HepG2 (cell line): ENCODE measurements at regions not wholly inside any gene's neighbourhood (a gene's known extent, or its start where the extent isn't known, plus 50 kb on each side); places are given as distances from the start of the nearest gene placed in this dataset.

ENCODE experiments used
- ATAC-seq: fragments of 200-7000 bp; cut with Tn5 transposase; 3 replicates; pipeline ENCODE4 v1.9.1; 2020; ENCODE audit warnings: mild to moderate bottlenecking, moderate library complexity
- BruUV-seq: library from RNA; stranded (reverse); fragments of 400-500 nt; replicated peaks from 2 replicates; lab custom pipeline; 2021; lab: Mats Ljungman, UMichigan
- CTCF ChIA-PET: fragments of 300-600 bp; formaldehyde crosslinking; extraction: SDS; loops from one replicate; lab custom pipeline; 2021; ENCODE audit warnings: low total read pairs, inconsistent platforms, low intra/inter-chr PET ratio; lab: Yijun Ruan, JAX
- POLR2A ChIA-PET: fragments of 350-600 bp; sonication (Branson Sonifier 250); formaldehyde crosslinking; loops from one replicate; lab custom pipeline; 2020; ENCODE audit warnings: antibody characterized with exemption, inconsistent platforms; lab: Yijun Ruan, JAX
- DNase-seq: peaks from one replicate; pipeline ENCODE4 v3.0.0-alpha.2; 2015; ENCODE audit warnings: low spot score
- FAIRE-seq: peaks from 3 replicates; lab custom pipeline; 2011; peaks lifted over from hg19 to GRCh38; lab: Jason Lieb, UNC
- H2AFZ ChIP-seq: one replicate; pipeline ENCODE4 v1.6.1; 2011; ENCODE audit warnings: low read length, inconsistent platforms
- H3K27ac ChIP-seq: fragments of 300-600 bp; 3 replicates; pipeline ENCODE4 v1.8.0; 2011; ENCODE audit warnings: mixed run types, mild to moderate bottlenecking, mixed read lengths, low read length, inconsistent platforms; ENCODE audit not compliant: insufficient read depth; ENCODE audit errors: extremely low read length
- H3K27me3 ChIP-seq, 2 experiments: fragments of 200-600 bp in 1 of 2; 2 replicates in 1 of 2; 3 replicates in 1 of 2; pipeline versions ENCODE4 v1.6.0 to v1.8.0; 2011; ENCODE audit warnings: low read length in 2 of 2, mild to moderate bottlenecking in 2 of 2, moderate library complexity in 2 of 2, inconsistent platforms in 1 of 2; ENCODE audit not compliant: insufficient read depth in 2 of 2, control insufficient read depth in 1 of 2
- H3K36me3 ChIP-seq, 2 experiments: fragments of 200-600 bp in 1 of 2; replicated peaks in 1 of 2; 2 replicates in 1 of 2; 3 replicates in 1 of 2; pipeline versions ENCODE4 v1.5.1 to v1.8.0; 2011; ENCODE audit warnings: low read length in 2 of 2, inconsistent platforms in 1 of 2; ENCODE audit not compliant: insufficient read depth in 2 of 2, control insufficient read depth in 1 of 2
- H3K4me1 ChIP-seq: 2 replicates; pipeline ENCODE4 v1.5.1; 2012; ENCODE audit warnings: low read length, inconsistent platforms; ENCODE audit not compliant: insufficient read depth
- H3K4me2 ChIP-seq: 2 replicates; pipeline ENCODE4 v1.6.0; 2011; ENCODE audit warnings: low read depth, low read length, inconsistent platforms
- H3K4me3 ChIP-seq, 3 experiments: fragments of 200-600 bp in 1 of 3; sonication (generic), shearing (Covaris generic) in 1 of 3; replicated peaks in 1 of 3; 2 replicates each; pipeline ENCODE4 v1.5.1; 2011 to 2016; ENCODE audit warnings: low read length in 3 of 3, inconsistent platforms in 2 of 3, low read depth in 2 of 3, mild to moderate bottlenecking in 2 of 3, control low read depth in 1 of 3, mixed read lengths in 1 of 3; ENCODE audit not compliant: insufficient read depth in 1 of 3
- H3K79me2 ChIP-seq: one replicate; pipeline ENCODE4 v1.6.1; 2011; ENCODE audit warnings: low read length, inconsistent platforms; ENCODE audit not compliant: insufficient read depth
- H3K9ac ChIP-seq: 2 replicates; pipeline ENCODE4 v1.6.0; 2011; ENCODE audit warnings: mild to moderate bottlenecking, low read depth, low read length, inconsistent platforms; ENCODE audit not compliant: insufficient read depth
- H3K9me3 ChIP-seq: 2 replicates; pipeline ENCODE4 v1.5.1; 2012; ENCODE audit warnings: mild to moderate bottlenecking, low read length
- H4K20me1 ChIP-seq: 2 replicates; pipeline ENCODE4 v1.6.0; 2011; ENCODE audit warnings: inconsistent platforms, mild to moderate bottlenecking, low read length, moderate library complexity; ENCODE audit not compliant: insufficient read depth
- ATF5 ChIP-seq: sonication (generic); formaldehyde crosslinking; IDR thresholded peaks from 2 replicates; pipeline ENCODE4 v1.4.0; 2020; ENCODE audit warnings: mild to moderate bottlenecking, low read depth, missing genetic modification reagents
- BATF2 ChIP-seq: sonication (generic); formaldehyde crosslinking; IDR thresholded peaks from 2 replicates; pipeline ENCODE4 v1.8.0; 2022; ENCODE audit warnings: mild to moderate bottlenecking, missing genetic modification reagents, moderate library complexity
- NCOR1 ChIP-seq: fragments of 200-600 bp; sonication (generic); IDR thresholded peaks from 2 replicates; pipeline ENCODE4 v1.7.0; 2017; ENCODE audit warnings: antibody characterized with exemption, low read length, borderline replicate concordance
- NFE2 ChIP-seq: sonication (generic); formaldehyde crosslinking; IDR thresholded peaks from 2 replicates; pipeline ENCODE4 v1.4.0; 2020; ENCODE audit warnings: missing genetic modification reagents
- NFYC ChIP-seq: IDR thresholded peaks from 2 replicates; pipeline ENCODE4 v1.6.1; 2016; ENCODE audit warnings: missing genetic modification reagents, missing compliant biosample characterization
- PHB2 ChIP-seq: fragments of 450-650 bp; IDR thresholded peaks from 2 replicates; pipeline ENCODE4 v1.6.1; 2018; ENCODE audit not compliant: partially characterized antibody
- RFXAP ChIP-seq: sonication (generic); formaldehyde crosslinking; IDR thresholded peaks from 2 replicates; pipeline ENCODE4 v1.4.0; 2020; ENCODE audit warnings: missing genetic modification reagents, borderline replicate concordance
- SYNCRIP ChIP-seq: fragments of 200-400 bp; formaldehyde crosslinking; IDR thresholded peaks from 2 replicates; pipeline ENCODE4 v1.6.1; 2018; ENCODE audit warnings: mild to moderate bottlenecking, low read depth, low read length; ENCODE audit not compliant: insufficient read depth
- XRCC5 ChIP-seq: fragments of 200-400 bp; formaldehyde crosslinking; optimal IDR thresholded peaks from 2 replicates; pipeline ENCODE3; 2017; ENCODE audit warnings: mild to moderate bottlenecking, low read length
- ZNF317 ChIP-seq: sonication (generic); formaldehyde crosslinking; IDR thresholded peaks from 2 replicates; pipeline ENCODE4 v1.5.0; 2020; ENCODE audit warnings: mild to moderate bottlenecking, missing genetic modification reagents
- ZNF354B ChIP-seq: sonication (generic); formaldehyde crosslinking; IDR thresholded peaks from 2 replicates; pipeline ENCODE4 v1.8.0; 2022; ENCODE audit warnings: mild to moderate bottlenecking, missing genetic modification reagents
- ZNF44 ChIP-seq: sonication (generic); formaldehyde crosslinking; IDR thresholded peaks from 2 replicates; pipeline ENCODE4 v1.5.1; 2020; ENCODE audit warnings: mild to moderate bottlenecking, missing genetic modification reagents
- WGBS: methylation state at CpG from one replicate; pipeline ENCODE4 v1.1.6; 2017; ENCODE audit warnings: low lambda C conversion rate; 5-methylcytosine and 5-hydroxymethylcytosine counted together
- in situ Hi-C: cut with HindIII; loops from 2 replicates; pipeline ENCODE4 v1.10.0; 2017; ENCODE audit warnings: low pct_unique_long_range_greater_than_20kb; ENCODE audit not compliant: extremely low pct_ligation_motif_present
- intact Hi-C: fragments of 100-400 bp; cut with micrococcal nuclease; formaldehyde crosslinking; loops from one replicate; pipeline ENCODE4 v1.10.0; 2022; ENCODE audit not compliant: unreplicated experiment
- TF ChIP-seq, protein P1 (sequence below): sonication (generic); formaldehyde crosslinking; IDR thresholded peaks from 2 replicates; pipeline ENCODE4 v1.8.0; 2023; ENCODE audit warnings: mild to moderate bottlenecking, missing genetic modification reagents

- no peaks in the 10 kb centered on the region for H3K79me2 ChIP-seq
- BruUV-seq, result no TSS peak
- H3K27ac ChIP-seq, result no peak overlapping the region
- H3K4me1 ChIP-seq, result no peaks in the 10 kb centered on the region
- no peaks in the 10 kb centered on the region for H3K9me3 ChIP-seq
- no peaks in the 10 kb centered on the region for H4K20me1 ChIP-seq
- no peak overlapping the region for H3K9ac ChIP-seq
- in situ Hi-C loops (no loop called here), intact Hi-C loops (no loop called here)
- no peak overlapping the region for H2AFZ ChIP-seq
- DNase-seq (no peak), FAIRE-seq (no peak), ATAC-seq (no peak)
- ChIA-PET CTCF (no interaction called here), POLR2A (no interaction called here)
- 0 out of 5 replicates have a peak, but pooled peaks cover 2 to 4% of the 10 kb centered on the region in 2 experiments for H3K27me3 ChIP-seq
- H3K4me3 ChIP-seq, result no peak overlapping the region
- WGBS, result 0% methylated on average over 2 of the region's 2 CpGs
- no peak overlapping the region for H3K4me2 ChIP-seq
- no peak for TF ChIP-seq RFXAP (CRISPR knock-in tag)
- no peak for TF ChIP-seq ZNF44
- TF ChIP-seq ATF5, result no peak
- TF ChIP-seq ZNF317, result no peak
- no peak for TF ChIP-seq SYNCRIP
- no peak for TF ChIP-seq XRCC5
- no peak for TF ChIP-seq PHB2
- TF ChIP-seq NCOR1, result no peak
- TF ChIP-seq NFYC (CRISPR knock-in tag), result no peak
- no peak for TF ChIP-seq NFE2 (CRISPR knock-in tag)
- no peak for TF ChIP-seq BATF2 (CRISPR knock-in tag)
- no peak for TF ChIP-seq ZNF354B
- TF ChIP-seq, protein P1, sequence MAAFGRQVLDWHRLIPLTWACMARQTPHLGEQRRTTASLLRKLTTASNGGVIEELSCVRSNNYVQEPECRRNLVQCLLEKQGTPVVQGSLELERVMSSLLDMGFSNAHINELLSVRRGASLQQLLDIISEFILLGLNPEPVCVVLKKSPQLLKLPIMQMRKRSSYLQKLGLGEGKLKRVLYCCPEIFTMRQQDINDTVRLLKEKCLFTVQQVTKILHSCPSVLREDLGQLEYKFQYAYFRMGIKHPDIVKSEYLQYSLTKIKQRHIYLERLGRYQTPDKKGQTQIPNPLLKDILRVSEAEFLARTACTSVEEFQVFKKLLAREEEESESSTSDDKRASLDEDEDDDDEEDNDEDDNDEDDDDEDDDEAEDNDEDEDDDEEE (CRISPR knock-in tag), result no peak
- no peaks in the 10 kb centered on the region for H3K36me3 ChIP-seq
Measured at GRCh38 chr3:72255191-72255590, 470.2 kb upstream of the PROK2 start.
